Fibroblast of villous mesenchyme (primary cell): ENCODE measurements at regions not wholly inside any gene's neighbourhood (a gene's known extent, or its start where the extent isn't known, plus 50 kb on each side); places are given as distances from the start of the nearest gene placed in this dataset.

ENCODE experiments used
- DNase-seq: peaks from one replicate; pipeline ENCODE4 v3.0.0-alpha.2; 2010; ENCODE audit warnings: low read depth
- H3K4me3 ChIP-seq: 2 replicates; pipeline ENCODE4 v1.5.1; 2011; ENCODE audit warnings: low read depth, mild to moderate bottlenecking, low read length
- TF ChIP-seq, protein P1 (sequence below): IDR thresholded peaks from 2 replicates; pipeline ENCODE4 v1.5.1; 2012; ENCODE audit warnings: low read depth, mild to moderate bottlenecking, low read length; ENCODE audit not compliant: insufficient read depth

DNA sequence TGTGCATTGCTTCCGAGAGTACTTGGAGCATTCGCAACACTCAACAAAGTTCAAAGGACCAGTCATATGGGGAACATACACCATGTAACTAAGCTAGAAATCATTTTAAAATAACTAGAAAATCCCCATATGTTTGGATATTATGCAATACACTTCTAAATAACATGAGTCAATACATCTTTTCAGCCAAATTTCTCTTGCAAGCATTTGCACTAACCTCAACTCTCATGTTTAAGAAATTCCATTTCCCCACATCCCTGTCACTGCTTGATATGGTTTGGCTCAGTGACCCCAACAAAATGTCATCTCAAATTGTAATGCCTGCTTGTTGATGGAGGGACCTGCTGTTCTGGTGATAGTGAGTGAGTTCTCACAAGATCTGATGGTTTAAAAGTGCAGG is 85.7 kb upstream of the CST7 start:
- peak; percentile 10 for DNase-seq
- TF ChIP-seq, protein P1, sequence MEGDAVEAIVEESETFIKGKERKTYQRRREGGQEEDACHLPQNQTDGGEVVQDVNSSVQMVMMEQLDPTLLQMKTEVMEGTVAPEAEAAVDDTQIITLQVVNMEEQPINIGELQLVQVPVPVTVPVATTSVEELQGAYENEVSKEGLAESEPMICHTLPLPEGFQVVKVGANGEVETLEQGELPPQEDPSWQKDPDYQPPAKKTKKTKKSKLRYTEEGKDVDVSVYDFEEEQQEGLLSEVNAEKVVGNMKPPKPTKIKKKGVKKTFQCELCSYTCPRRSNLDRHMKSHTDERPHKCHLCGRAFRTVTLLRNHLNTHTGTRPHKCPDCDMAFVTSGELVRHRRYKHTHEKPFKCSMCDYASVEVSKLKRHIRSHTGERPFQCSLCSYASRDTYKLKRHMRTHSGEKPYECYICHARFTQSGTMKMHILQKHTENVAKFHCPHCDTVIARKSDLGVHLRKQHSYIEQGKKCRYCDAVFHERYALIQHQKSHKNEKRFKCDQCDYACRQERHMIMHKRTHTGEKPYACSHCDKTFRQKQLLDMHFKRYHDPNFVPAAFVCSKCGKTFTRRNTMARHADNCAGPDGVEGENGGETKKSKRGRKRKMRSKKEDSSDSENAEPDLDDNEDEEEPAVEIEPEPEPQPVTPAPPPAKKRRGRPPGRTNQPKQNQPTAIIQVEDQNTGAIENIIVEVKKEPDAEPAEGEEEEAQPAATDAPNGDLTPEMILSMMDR, result no peak
- no peak overlapping the region for H3K4me3 ChIP-seq

DNA sequence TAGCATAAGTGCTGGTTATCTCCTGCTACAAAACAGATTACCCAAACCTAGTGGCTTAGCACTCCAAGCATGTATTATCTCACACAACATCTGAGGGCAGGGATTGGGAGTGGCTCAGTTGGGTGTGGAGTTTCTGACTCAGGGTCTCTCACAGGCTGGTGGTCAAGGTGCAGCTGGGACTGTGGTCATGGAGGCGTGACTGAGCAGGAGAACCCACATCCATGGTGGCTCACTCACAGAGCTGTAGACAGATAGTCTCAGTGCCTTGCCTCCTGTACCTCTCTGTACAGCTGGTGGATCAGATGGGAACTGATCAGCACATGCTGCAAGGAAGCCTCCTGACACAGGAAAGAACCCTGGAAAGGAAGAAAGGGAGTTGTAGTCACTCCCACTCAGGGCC is 83.1 kb upstream of the CST7 start:
- TF ChIP-seq, protein P1, result no peak
- H3K4me3 ChIP-seq, result no peak overlapping the region
- DNase-seq, result no peak

DNA sequence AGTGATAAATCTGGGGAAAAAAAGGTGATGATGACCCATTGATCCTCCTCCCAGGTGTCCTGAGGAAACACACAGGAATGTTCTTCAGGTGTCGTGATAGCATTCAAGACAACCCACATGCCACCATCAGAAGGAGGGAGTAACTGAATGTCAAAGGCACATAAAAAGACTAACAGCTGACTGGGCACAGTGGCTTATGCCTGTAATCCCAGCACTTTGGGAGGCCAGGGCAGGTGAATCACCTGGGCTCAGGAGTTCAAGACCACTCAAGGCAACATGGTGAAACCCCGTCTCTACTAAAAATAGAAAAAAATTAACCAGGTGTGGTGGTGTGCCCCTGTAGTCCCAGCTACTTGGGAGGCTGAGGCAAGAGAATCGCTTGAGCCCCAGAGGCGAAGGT is 82.3 kb upstream of the CST7 start:
- DNase-seq, result no peak
- TF ChIP-seq, protein P1, result no peak
- H3K4me3 ChIP-seq, result no peak overlapping the region

DNA sequence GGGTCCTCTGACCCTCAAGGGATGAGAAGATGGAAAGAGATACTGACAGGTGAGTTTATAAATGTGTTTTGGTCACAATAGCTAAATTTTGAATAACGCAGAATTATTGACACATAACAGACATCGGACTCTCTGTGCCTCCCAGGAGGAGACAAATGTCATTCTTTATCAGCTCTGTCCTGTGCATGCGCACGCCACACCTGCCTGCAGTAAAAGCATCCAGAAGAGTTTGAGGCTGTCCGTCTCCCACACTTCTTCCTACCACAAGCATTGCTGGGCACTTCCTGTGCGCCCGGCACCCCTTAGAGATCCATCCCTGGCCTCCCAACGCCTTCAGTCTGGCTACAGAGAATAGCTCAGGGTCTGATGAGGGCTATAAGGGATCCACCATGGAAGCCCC is 81.5 kb upstream of the CST7 start:
- no peak for DNase-seq

DNA sequence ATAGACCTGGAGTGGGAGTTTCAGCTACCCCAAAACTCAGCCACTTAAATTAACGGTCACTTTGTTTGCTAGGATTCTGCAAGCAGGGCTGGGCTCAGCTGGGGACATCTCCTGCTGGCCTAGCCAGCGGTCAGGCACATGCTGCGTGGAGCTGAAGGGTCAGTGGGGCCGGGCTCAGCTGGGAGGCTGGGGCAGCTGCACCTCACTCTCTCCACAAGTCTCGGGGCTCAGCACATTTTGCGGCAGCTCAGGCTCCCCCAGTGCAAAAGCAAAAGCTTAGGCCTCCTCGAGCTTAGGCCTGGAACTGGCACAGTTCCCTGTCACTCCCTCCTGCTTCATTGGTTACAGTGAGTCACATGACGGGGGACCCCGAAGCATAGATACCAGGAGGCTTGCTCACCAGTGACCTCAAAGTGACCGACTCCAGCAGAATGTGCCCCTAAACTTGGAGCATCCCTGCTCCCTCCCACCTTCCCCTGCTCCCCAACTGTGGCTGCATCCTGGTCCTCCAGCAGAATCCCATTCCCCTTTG is 80.6 kb upstream of the CST7 start:
- no peak for DNase-seq
- H3K4me3 ChIP-seq, result no peak overlapping the region
- TF ChIP-seq, protein P1, result no peak

More for the DNA sequence above, 81.5 kb upstream of the CST7 start:
- no peak overlapping the region for H3K4me3 ChIP-seq
- TF ChIP-seq, protein P1, result no peak

DNA sequence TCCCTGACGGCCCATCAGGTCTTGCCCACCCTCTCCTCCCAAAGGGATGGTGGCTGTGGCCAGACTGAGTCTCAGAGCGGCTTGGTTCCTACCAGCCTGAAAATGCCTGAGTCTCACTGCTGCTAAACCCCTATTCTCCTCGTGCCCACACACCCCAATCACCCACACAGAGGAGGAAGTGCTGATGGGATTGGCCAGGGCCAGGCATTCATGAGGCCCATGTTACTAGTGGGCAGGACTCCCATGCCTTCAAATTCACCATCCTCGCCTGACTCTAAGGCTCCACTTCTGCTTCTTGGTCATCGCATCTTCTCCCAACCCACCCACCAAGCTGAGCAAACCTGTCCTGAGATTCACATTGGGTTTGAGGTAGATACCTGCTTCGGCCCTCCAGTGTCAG is 80.1 kb upstream of the CST7 start:
- no peak for DNase-seq
- H3K4me3 ChIP-seq, result no peak overlapping the region
- TF ChIP-seq, protein P1, result no peak

DNA sequence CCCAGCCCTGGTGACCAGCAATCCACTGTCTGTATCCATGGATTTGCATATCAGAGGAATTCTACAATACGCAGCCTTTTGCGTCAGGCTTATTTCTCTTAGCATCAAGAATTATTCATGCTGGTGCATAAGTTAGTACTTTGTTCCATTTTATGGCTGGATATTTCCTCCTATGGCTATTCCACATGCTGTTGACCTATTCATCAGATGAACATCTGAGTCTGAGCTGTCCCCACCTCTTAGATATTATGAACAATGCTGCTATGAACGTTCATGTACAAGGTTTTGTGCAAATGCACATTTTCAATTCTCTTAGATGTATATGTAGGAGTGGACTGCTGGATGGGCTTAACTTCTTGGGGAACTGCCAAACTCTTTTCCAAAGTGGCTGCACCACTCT is 79.0 kb upstream of the CST7 start:
- TF ChIP-seq, protein P1, result no peak
- H3K4me3 ChIP-seq, result no peak overlapping the region
- DNase-seq, result no peak
